Globus pallidus (tissue), 1 donor: ENCODE measurements at regions not wholly inside any gene's neighbourhood (a gene's known extent, or its start where the extent isn't known, plus 50 kb on each side); places are given as distances from the start of the nearest gene placed in this dataset.

Experiments used
- DNase-seq: peaks from one replicate; pipeline ENCODE4 v3.0.0-alpha.2; 2015; ENCODE audit warnings: low spot score

DNA sequence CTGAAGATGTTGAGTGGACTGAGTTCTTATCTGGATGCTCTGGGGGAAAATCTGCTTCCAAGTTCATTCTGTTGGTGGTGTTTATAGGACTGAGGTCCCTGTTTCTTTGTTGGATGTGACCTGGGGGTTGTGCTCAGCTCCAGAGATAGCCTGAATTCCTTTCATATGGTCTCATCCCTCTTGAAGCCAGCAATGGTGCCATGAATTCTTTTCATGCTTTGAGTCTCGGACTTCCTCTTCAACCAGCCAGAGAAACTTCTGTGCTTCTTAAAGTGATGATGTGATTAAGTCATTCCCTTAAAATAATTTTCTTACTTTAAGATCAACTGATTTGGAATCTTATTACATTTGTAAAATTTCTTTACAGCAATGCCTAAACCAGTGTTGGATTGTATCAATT, 233.8 kb upstream of the UGT8 start:
- no peak for DNase-seq

DNA sequence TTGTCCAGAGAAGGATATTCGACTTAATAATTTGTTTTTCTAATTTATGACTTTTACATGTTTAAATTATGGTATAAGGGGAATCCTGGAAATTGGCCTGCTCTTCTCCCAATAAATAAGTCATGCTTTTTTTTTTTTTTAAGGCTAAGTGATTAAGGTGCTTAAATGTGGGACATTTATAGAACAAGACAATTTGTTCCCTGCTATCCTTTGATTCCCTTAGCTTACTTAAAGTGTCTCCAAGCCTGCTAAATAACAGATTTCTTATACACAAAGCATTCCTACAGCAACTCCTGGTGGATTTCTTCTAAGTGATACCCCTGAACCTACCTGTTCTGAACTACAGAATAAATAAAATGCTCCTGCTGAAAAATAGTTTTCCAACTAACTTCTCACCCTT, 233.0 kb upstream of the UGT8 start:
- no peak for DNase-seq

DNA sequence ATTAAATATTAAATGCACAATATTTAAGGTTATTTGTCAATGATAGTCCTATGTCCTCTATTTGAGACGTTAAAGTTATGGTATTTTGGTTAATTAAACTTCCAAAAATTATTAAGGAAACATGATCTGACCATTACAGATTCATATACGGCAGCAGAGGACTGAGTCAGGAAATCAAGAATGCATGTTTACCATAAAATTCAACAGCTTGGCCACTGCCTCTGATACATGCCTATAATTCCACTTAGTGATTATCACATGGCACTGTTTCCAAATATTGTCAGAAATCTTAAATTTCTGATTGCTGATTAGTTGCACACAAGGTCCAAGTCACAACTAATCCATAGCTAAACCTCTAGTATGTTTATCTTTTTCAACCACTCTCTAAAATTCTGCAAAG, 232.2 kb upstream of the UGT8 start:
- DNase-seq: no peak

DNA sequence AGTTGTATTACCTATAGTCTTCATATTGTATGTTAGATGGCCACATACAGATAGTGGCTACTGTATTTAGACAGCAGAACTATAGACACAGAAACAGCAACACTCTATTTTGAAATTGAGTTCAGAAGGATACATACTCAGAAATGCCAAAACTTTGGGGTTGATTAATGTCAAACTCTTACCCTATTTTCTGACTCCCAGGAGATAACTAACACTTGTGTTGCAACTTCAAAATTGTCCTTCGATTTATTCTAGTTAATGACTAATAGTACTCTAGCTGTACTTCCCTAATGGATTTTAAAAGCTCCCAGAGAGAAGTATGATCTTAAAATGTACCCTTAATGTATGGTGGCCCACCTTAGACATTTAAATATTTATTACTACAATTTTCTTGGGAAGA, 229.9 kb upstream of the UGT8 start:
- DNase-seq: no peak

DNA sequence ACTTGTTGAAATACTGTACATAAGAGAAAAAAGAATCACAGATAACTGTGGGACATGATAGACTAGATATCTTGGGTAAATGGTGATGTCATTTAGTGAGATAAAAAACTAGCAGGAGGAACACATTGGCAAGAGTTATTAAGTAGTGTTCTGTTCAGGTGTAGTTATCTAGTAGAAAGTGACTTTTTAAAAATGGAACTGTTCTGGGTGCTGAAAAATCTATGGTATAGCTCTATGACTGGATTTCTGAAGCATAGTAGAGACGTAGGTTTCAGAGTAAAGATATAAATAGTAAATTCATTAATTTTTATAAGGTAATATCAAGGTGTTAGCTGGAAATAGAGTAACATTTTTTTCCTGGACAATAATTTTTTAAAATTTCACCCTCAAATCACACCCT, 225.1 kb upstream of the UGT8 start:
- no peak for DNase-seq

DNA sequence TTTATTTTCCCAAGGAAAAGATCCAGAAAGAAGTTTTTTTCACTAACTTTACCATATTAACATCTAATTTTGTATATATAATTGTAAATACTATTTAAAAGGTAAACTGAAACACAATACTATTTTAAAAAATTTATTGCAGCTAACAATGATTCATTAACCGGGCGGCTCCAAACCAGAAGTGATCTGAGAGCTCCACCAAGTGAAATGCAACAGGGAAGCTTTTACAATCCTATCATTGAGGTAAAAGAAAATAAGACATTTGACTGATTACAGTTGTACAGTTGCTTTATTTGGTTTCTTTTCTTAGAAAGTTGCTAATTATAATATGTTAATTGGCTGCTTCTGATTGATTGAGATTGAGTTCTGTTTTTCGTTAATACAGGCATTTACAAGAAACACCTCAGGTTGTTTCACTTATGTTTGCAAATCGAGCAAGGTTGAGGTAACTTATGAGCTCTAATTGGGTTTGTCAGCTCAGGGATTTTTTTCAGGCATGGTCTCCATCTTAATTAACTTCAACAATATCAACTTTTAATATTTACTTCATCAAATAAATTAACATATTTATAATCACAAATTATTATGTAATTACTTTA, 220.2 kb upstream of the UGT8 start:
- DNase-seq: no peak

DNA sequence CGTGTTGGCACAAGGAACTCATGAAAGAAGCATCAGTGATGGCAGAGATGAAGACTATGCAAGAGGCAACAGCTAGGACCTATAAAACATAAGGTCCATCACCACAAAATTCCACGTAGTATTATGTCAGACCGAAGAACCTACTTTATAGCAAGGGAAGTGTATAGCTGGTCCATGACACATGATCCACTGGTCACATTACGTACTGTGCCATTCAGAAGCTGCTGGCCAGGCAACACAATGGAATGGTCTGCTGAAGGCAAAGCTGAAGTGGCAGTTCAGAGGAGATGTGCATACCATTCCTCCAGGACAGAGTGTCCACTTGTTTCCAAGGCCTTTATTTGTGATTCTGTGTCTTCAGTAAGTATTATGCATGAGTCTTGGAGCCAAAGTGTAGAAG, 215.5 kb upstream of the UGT8 start:
- DNase-seq: no peak

DNA sequence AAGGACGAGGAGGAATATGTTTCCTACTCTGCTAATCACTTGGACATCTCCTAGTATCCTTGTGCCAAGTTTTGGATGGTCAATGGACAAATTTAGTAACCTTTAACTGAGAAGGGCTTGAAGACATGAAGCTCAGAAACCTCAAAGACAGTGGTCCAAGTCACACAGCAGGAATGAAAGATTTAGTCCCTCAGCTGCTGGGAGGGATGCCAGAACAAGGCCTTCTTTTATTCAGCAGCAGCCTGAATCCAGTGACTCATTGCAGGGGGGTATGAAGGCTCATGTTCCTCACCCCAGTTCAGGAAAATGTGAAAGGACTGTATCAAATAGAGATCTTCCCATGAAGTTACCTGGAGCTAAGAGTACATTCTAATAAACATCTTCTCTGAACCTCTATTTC, 214.9 kb upstream of the UGT8 start:
- peak; percentile 42 for DNase-seq

DNA sequence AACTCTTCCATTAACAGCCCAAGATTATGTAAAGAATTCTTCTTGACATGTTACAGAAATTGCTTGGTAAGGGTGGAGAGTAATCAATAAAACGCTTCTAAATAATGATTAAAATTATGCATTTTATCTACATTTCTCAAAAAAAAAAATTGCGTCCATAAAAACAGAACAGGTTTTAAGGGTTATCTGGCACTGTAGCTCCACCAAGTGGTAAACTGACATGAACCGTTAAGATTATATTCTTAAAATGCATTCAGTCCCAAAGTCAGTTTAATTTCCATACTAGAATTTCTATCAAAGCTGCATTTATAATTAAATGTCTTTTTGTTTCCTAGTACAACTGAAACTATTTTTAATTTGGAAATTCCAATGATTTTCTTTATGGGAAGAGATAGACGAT, 214.0 kb upstream of the UGT8 start:
- peak; percentile 45 for DNase-seq

DNA sequence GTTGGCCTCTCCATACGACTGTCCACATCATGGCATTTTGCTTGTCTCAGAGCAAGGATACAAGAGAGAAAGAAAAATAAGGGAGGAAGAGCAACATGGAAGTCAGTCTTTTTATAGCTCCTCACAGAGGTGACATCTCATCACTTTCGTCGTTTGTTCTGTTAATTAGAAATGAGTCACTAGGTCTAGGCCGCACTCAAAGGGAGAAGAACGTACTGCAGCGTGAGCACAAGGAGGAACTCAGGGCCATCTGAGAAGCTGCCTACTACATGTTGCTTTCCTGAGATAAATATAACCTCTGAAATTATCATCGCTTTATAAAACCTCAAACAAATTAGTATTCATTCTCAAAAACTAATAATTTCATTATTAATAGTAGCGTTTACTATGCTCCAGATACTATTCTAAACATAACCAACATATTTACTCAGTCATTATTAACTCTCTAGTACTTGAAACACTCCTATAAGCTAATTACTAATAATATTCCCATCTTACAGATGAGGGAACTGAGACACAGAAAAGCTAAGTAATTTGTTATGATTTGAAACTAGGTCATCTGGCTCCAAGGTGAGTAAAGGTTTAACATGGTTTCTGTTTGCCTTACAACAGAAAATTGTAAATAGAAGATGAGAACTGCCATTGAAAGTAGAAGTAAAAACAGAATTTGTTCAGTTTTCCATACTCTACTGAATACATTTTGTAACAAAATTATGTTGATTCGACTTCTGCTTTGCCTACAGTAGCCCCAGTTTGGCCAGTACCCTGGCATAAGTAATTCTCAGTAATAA, 213.2 kb upstream of the UGT8 start:
- no peak for DNase-seq

DNA sequence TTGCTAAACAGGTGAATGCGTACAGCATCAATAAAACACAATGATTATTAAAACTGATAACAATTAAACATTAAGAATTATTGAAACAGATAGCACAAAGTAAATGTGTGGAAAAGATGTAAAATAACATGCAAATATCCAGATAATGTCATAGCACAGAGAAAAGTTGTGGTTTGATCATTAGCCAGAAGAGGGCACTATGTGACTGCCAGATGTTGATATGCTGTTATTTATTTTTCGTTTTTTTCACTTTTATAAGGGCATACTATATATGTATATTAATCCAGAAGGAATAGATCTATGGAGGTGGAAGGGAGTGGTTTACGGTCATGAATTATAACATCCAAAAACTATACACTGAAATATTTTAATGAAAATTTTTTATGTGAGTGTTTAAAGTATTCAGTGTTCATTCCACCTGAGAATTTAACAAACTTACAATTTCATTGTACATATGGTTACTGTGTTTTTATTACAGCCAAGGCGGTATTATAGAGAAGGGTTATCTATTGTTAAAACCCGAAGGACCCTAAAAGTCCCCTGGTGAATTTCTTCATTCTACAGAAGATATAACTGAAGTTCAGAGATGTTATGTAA, 211.9 kb upstream of the UGT8 start:
- peak; percentile 33 for DNase-seq

DNA sequence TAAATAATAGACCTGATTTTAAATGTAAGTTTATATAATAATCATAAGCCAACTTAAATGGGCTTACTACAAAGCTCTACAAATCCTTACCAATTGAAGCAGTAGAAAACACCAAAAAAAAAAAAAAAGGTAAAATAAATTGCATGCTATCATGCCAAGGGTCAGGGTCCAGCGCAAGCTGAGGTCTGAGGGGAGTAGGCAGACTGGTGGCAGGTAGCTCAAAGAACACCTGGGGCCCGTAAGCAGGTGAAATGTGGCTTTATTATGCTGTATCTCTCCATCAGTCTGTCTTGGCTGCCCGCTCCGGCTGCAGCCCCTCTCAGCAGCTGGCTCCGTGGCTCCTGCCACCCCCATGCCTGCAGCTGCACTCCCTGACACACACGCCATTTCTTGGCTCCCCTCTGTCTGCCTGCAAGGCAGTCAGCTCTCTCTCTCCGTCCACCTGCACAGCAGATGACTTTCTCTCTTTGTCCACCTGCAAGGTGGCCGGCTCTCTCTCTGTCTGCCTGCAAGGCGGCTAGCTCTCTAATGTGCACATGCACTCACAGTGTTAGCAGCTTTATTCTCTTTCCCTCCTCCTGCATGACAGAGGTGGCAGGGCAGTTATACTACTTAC, 209.4 kb upstream of the UGT8 start:
- DNase-seq: no peak

DNA sequence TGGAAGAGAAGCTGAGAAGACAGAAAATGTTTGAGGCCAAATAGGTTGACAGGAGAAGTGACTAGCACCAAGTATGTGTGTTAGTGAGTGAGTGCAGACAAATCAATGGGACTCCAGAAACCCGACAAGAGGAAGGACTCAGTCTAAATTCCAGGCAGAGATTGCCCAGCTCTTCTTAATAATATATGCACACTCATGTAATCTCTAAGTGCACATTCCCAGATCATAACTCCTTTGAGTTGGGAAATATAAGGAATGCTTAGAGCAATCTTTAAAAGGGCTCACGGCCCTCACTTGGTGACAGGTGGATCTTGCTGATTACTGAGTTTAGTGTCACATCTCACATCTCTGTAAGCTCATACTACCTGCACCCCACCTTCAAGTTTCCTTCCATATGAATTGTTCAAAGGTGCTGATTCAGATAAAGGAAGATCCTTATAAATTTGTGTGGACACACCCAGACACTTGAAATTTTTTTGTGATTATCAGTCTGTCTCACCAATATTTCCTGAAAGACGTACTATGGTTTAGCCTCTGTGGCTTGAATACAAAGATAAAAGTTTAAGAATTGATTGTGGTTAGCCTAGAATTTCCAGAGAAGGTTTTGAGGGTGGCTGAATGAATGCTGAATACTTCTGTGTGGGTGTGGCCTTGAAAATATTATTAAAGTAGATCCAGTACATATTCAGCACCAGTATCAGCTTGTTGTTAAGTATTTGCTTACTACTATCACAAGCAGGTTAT, 205.1 kb upstream of the UGT8 start:
- no peak for DNase-seq

DNA sequence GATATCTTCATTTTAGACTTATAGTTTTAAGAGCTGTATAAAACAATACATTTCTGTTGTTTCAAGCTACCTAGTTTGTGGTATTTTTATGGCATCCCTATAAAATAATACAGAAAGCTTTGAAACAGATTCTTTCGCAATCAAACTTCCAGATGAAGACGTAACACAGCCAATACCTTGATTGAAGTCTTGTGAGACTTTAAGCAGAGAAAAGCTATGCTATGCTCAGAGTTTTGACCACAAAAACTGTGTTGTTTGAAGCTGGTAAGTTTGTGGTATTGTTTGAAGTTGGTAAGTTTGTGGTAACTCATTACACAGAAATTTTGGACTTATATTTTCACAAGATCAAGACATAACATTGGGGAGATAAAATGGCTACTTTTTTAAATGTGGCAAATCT, 201.8 kb upstream of the UGT8 start:
- no peak for DNase-seq

DNA sequence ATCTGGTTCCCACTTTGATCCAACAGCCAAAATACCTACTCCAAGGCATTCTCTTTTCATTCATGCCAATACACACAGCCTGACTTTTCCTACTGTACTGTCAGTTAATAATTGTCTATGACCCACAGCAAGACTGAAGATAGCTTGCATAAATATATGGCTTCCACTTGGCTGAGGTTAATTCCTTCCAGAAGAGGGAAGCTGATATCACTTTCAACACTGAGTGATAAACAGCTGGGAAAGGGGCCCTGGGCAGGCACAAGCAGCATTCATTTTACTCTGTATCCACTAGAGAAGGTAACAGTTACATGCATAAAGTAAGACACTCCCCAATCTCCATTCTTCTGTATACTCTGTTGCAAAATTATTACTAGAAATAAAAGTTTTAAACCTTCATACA, 200.2 kb upstream of the UGT8 start:
- DNase-seq: no peak

DNA sequence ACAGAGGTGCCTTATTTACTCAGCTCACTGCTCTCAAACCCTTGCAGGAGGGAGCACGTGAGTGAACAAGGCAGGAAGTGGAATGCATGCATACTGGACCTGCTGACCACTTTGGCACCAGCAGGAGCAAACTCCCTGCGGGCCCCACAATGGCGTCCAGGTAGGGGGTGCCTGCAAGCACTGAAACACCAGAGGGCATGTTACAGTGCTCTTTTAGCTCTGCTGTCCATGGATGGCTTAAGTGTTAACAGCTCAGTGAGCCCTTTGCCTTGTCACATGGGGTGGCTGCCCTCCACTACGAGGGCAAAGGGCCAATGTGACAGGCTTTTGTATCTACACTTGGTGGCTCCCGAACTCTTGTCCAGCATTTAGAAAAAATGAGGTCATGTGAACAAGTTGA, 199.5 kb upstream of the UGT8 start:
- no peak for DNase-seq

DNA sequence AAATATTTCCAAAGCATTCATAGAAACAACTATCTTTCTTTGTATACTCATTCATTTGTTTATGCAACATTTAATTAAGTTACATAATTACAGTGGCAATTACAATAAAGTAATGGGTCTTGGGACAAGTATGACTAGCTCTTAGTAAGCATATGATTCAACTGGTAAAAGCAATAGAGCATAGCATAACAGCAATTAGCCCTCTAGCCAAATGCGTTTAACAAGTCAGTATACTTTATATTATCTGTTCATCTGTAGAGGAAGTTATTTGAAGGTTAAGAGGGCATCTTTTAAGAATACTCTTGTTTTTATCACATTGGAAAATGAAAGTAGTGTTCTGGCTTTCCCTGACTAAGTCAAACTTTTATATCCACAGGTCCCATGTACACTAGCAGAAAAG, 198.1 kb upstream of the UGT8 start:
- no peak for DNase-seq

DNA sequence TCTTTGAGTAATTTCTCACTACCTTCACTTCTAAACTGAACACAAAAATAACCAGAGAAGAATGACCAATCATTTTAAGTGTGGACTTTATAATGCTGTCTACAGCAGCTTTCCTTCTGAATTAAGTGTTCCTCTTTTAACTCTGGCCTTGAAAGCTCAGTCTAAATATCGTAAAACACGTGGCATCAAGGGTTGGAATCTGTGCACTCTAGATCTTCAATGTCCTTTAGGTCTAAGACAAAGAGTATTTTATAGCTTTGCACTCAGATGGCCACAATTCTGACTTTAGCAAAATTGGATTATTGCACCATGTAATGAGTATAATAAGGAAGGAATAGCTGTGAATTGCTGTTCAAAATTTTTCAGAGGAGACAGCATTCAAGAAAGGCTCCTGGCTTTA, 197.1 kb upstream of the UGT8 start:
- DNase-seq: no peak

DNA sequence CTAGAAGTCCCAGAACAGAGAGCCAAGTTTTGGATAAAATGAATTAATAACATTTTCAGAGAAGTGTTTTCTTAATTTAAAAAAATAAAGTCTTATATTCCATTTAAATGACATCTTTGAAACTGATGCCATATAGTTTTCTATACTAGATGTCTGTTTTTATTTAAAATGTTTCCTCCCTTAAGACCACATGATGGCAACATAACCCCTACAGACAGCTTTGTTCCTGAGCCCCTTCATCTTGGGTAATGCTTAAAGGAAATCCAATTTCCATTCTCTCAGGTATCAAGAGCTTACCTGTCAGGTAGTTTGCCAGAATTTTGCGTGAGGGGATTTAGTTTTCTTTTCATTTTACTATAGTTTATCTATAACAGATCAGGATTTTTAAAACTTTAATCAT, 181.4 kb upstream of the UGT8 start:
- DNase-seq: no peak

DNA sequence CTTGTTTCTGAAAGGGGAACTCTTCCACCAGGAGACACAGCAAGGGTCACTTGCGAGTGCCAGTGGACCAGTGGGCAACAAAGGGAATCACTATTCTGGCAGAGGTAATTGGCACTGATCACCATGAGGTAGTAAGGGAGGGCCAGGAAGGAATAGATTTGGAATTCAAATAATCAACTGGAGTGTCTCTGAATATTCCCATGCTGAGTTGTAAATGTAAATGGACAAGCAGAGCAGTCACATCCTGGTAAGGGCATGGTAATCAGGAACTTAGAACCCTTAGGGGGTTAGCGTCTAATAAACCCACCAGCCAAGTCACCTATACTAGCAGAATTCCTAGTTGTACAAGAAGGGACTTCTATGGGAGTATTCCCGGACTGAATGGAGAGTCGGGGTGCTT, 178.5 kb upstream of the UGT8 start:
- DNase-seq: no peak

DNA sequence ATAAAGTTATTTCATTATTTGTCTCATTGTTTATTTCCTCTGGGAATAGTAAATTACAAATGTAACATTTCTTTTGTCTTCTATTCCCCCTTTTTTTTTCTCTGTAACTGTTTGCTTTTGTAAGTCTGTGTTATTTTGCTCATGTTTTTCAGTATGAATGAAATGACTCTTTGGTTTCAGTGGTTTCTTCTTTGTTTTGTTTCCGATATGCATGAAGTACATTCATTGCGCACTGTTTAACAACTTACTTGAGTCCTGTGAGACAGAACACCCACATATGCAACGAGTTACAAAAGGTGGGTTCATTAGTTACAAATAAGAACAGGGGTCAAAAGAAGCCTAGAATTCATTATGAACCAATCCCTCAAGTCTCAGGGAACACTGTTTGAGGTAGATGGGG, 175.0 kb upstream of the UGT8 start:
- no peak for DNase-seq

DNA sequence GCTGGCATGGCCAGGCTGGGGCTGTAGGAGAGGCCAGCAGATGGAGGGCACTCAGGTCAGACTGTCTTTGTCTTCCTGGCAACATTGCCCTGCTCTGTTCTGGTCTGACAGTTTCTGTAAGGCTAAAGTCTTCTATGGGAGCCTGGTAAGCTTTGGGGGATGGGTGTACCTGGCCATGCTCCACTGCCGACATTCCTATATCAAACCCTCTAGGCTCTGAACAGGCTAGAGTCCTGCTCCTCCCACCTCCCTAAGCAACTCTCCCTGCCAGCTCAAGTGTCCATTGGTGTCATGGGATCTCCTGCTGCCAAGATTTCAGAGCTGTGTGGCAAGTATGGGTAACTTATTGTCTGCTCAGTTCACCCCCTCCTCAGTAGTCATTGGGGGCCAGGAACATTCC, 163.5 kb upstream of the UGT8 start:
- no peak for DNase-seq

DNA sequence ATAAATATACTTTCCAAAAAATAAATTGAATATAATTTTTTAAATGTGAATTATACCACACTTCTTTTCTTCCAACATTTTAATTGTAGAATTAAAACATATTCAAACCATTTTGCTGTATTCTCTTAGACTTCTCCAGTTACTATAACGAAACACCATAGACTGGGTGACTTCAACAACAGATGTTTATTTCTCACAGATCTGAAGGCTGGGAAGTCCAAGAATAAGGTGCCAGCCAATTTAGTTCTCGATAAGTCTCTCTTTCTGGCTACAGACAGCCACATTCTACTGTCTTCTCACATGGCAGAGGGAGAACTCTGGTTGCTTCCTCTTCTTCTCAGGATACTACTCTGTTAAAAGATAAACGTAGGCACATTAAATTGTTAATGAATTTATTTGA, 155.8 kb upstream of the UGT8 start:
- DNase-seq: no peak
